AG10803 (cell line): ENCODE measurements at regions not wholly inside any gene's neighbourhood (a gene's known extent, or its start where the extent isn't known, plus 50 kb on each side); places are given as distances from the start of the nearest gene placed in this dataset.
"Not testable (repeated sequence)": the region's sequence is repeated elsewhere in the genome, so short reads cannot be mapped to it uniquely, and the experiment has no call there.

ENCODE experiments used
- DNase-seq: peaks from one replicate; pipeline ENCODE4 v3.0.0; 2010; ENCODE audit warnings: low read depth
- H3K4me3 ChIP-seq: 2 replicates; pipeline ENCODE4 v1.5.1; 2011; ENCODE audit warnings: mild to moderate bottlenecking, low read length, control low read depth
- TF ChIP-seq, protein P1 (sequence below): conservative IDR thresholded peaks from 2 replicates; pipeline ENCODE4 v1.5.1; 2011; ENCODE audit warnings: mild to moderate bottlenecking, low read length, control low read depth, inconsistent platforms

DNA sequence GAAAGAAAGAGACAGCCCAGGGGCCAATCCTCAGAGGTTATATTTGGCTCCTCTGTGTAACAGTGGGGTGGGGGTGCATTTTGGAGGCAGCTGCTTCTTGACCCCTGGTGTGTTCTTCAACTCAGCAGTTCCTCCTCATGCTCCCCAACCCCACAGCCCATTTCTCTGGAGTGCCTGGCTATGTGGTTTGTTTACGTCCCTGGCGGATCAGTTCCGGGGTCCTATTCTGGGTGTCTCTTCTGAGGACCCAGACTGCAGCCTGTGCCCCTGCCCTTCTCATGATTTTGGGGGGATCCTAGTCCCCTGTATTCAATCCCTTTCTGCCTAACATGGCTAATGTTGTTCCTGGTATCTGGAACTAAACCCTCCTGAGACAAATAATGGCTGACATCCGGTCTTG, 70.5 kb upstream of the SULF2 start:
- DNase-seq, result no peak
- TF ChIP-seq, protein P1, sequence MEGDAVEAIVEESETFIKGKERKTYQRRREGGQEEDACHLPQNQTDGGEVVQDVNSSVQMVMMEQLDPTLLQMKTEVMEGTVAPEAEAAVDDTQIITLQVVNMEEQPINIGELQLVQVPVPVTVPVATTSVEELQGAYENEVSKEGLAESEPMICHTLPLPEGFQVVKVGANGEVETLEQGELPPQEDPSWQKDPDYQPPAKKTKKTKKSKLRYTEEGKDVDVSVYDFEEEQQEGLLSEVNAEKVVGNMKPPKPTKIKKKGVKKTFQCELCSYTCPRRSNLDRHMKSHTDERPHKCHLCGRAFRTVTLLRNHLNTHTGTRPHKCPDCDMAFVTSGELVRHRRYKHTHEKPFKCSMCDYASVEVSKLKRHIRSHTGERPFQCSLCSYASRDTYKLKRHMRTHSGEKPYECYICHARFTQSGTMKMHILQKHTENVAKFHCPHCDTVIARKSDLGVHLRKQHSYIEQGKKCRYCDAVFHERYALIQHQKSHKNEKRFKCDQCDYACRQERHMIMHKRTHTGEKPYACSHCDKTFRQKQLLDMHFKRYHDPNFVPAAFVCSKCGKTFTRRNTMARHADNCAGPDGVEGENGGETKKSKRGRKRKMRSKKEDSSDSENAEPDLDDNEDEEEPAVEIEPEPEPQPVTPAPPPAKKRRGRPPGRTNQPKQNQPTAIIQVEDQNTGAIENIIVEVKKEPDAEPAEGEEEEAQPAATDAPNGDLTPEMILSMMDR, result no peak

DNA sequence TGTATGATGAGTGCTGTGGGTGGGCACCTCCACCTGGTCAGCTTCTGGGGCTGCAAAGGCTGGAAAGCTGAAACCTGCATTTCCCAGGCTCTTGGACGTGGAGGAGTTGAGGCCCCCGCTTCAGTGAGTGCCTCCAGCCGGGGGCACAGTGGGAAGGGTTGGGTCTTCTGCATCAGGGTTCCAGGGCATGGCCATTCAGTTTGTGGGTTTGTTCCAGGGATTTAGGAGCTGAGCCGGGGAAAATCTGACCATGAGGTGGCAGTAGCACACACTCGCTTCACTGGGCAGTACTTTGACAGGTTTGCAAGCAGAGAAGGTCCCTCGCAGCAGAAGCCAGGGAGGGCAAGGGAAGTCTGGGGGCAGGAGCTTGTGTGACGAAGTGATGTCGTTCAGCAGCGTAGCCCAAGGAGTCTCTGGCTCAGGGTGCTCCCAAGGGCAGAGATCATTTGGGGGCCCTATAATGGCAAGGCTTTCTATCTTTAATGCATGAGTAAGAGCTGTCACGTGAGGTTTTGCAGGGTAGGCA, 69.5 kb upstream of the SULF2 start:
- TF ChIP-seq, protein P1, result peak; percentile 60
- H3K4me3 ChIP-seq, result no peak overlapping the region
- DNase-seq, result peak; percentile 43

More for the DNA sequence above, 70.5 kb upstream of the SULF2 start:
- H3K4me3 ChIP-seq, result no peak overlapping the region

DNA sequence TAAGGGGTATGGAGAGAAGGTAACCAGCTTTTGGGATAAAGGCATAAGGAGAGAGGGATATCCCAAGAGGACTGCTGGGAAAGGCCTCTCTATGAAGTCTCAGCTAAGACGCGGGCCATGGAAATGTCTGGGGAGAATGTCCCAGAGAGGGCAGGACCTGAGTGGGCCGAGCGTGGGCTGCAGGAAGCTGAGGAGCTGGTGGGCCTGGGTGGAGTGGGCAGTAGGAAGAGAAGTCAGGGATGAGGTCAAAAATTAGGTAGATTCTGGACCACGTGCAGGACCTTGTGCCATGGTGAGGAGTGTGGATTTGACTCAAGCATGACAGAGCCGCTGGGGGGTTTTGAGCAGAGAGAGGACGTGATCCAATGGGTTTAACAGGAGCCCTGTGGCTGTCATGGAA, 66.5 kb upstream of the SULF2 start:
- TF ChIP-seq, protein P1, result no peak
- no peak for DNase-seq

DNA sequence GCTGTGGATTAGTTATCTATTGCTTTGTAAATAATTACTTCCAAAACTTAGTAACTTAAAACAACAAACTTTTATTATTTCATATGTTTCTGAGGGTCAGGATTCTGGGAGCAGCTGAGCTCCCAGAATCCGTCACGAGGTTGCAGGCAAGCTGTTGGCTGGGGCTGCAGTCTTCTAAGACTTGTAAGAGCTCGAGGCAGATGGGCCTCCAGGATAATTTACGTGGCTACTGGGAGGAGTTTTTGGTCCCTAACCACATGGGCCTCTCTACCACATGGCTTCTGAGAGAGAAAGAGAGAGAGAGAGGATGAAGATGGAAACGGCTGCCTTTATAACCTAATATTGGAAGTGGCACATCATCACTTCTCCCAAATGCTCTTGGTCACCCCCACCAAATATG, 64.9 kb upstream of the SULF2 start:
- TF ChIP-seq, protein P1, result no peak
- DNase-seq, result no peak

More for the DNA sequence above, 66.5 kb upstream of the SULF2 start:
- H3K4me3 ChIP-seq, result no peak overlapping the region

DNA sequence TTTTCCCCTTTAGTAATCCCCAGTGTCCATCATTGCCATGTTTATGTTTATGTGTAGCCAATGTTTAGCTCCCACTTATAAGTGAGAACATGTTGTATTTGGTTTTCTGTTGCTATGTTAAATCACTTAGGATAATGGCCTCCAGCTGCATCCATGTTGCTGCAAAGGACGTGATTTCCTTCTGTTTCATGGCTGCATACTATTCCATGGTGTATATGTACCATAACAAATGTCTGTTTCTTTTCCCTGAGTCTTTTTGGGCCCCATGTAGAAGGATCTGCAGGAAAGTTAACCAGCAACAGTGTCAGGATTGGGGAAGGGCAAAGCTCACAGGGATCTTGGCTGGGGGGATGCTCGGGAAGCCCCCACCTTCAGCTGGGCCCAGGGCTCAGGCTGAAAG, 64.3 kb upstream of the SULF2 start:
- H3K4me3 ChIP-seq, result no peak overlapping the region
- no peak for DNase-seq
- TF ChIP-seq, protein P1, result no peak

More for the DNA sequence above, 64.9 kb upstream of the SULF2 start:
- no peak overlapping the region for H3K4me3 ChIP-seq

DNA sequence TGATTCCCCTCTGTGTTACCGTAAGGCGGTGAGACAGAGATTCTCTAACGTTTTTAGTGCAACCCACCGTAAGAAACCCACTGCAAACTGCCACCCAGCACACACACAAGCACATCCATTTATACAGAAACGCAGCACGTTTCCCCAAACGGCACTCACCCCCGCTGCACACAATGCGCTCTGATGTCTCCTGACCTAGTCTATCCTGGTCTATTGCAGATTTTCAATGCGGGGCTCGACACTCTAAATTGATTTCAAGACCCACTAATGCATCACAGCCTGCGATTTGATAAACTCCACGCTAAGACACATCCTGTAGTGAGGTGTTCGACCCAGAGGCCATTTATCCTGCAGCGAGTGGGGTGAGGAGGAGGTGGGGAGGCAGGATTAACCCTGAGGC, 63.7 kb upstream of the SULF2 start:
- no peak for DNase-seq
- no peak overlapping the region for H3K4me3 ChIP-seq
- TF ChIP-seq, protein P1, result no peak

DNA sequence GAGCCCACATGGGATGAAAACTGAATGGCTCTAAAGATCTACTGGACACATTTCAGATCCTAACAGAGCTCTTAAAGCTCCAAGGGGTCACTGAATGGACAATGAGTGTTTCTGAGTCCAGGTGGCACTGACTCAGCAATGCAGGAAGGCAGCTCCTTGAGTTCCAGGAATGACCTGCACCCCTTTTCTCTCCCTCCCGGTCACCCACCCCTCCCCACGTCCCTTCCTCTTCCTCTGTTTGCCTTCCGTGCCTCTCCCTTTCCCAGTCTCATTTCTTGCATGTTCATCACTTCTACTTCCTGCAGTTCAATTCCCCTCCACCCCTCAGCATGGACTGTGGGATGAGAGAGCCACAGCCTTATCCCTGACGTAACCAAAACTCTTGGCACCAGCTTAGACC, 63.3 kb upstream of the SULF2 start:
- not testable (repeated sequence) for H3K4me3 ChIP-seq, DNase-seq

DNA sequence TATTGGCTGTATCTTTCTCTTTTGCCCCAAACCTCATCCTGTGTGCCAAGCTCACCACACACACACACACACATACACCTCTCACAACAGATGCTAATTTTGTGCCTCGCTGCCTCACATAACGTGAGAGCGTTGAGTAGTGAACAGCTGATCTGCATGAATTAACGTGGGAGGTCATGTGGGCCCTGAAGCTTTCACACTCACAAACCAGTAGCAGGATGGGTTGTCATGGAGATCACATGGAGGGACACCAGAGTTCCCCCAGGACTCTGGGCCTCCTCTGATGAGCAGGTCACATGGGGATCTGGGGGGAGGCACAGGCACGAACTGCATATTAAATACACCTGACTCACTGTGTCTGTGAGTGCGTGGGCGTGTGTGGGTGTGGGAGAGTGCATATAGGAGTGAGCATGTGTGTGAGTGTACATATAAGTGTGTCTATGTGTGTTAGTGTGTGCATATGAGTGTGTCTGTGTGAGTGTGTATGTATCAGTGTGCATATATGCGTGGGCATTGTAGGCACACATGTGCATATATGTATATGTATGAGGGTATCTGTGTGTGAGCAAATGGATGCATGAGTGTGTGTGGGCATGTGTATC, 62.7 kb upstream of the SULF2 start:
- H3K4me3 ChIP-seq, result no peak overlapping the region
- TF ChIP-seq, protein P1, result no peak
- DNase-seq, result no peak

DNA sequence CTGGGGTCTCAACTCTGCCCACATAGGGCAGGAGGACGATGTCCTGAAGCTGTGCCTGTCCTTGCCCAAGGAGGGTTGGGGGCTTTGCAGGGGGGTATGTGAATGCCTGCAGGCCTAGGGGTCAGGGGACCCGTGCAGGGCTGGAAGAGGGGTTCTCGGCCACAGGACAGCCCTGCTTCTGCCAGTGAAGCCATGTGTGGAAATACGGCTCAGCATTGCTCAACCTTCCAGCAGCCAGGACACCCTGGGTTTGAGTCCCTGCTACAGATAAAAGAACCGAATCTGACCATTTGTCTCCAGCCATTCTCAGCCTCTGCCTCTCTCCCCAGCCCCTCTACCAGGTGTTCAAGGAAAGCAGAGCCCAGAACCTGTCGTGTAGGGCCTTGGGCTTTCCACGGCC, 61.9 kb upstream of the SULF2 start:
- H3K4me3 ChIP-seq, DNase-seq: not testable (repeated sequence)

DNA sequence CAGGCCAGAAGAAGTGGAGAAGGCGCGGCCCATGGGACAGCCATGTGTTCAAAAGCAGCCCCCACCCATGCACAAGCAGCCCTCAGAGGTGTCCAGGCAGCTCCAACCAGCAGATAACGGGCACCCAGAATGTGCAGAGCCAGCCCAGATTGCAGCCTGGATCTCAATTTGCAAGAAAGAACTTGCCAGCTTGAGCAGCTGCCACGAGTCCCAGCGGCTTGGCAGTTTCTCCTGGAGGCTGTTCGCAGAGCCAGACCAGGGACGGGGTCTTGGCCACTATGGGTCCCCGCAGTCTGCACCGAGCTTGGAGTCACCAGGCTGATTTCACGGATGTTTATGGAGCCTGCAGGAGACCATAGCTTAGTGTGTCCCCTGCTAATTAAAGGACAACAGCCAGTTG, 61.4 kb upstream of the SULF2 start:
- not testable (repeated sequence) for DNase-seq, H3K4me3 ChIP-seq

DNA sequence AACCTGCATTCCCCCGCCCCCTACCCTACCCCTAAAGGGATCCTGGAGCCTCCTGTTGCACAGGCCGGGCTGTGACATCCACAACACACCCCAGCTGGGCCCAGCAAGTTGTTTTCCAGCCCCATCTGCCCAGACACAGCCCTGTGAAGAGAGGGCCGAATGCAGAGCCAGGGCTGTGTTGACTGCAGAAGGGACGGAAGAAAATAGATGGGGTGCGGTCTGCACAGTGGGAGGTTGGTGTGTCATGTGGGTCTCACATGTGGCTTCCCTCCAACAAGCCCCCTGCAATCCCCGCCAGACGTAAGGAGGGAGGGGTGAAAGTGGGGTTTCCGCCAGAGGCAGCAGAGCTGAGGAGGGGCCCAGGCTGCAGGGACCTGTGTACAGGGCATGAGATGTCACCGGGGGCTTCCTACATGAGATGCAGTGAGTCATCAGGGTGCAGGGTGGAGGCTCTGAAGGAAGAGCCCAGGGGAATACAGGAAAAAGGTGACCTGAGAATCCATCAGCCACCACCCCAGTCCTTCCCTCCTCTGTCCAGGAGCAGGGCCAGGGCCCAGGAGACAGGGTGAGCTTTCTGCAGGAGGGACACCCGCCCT, 60.2 kb upstream of the SULF2 start:
- DNase-seq, H3K4me3 ChIP-seq: not testable (repeated sequence)
